SJSA1 (cell line): ENCODE measurements at regions not wholly inside any gene's neighbourhood (a gene's known extent, or its start where the extent isn't known, plus 50 kb on each side); places are given as distances from the start of the nearest gene placed in this dataset.
"Not testable (repeated sequence)": the region's sequence is repeated elsewhere in the genome, so short reads cannot be mapped to it uniquely, and the experiment has no call there.

Experiments
- DNase-seq, 2 experiments: peaks; one replicate each; pipeline ENCODE4 v3.0.0-alpha.2; 2015 to 2020; ENCODE audit warnings: low spot score in 2 of 2, low read depth in 1 of 2
- H3K27ac ChIP-seq: fragments of 250-450 bp; sonication (Bioruptor Pico); 2 replicates; pipeline ENCODE4 v1.5.1; 2020; ENCODE audit warnings: mild to moderate bottlenecking, moderate library complexity
- H3K27me3 ChIP-seq: fragments of 250-450 bp; sonication (Bioruptor Pico); replicated peaks from 2 replicates; pipeline ENCODE4 v1.5.1; 2020; ENCODE audit warnings: mild to moderate bottlenecking, moderate library complexity
- H3K36me3 ChIP-seq: fragments of 250-450 bp; sonication (Bioruptor Pico); 2 replicates; pipeline ENCODE4 v1.5.1; 2020; ENCODE audit warnings: mild to moderate bottlenecking
- H3K4me1 ChIP-seq: fragments of 250-450 bp; sonication (Bioruptor Pico); replicated peaks from 2 replicates; pipeline ENCODE4 v1.6.1; 2021; ENCODE audit warnings: mild to moderate bottlenecking
- H3K4me3 ChIP-seq: fragments of 250-450 bp; sonication (Bioruptor Pico); 2 replicates; pipeline ENCODE4 v1.5.1; 2020; ENCODE audit warnings: mild to moderate bottlenecking
- H3K9me3 ChIP-seq: fragments of 250-450 bp; sonication (Bioruptor Pico); replicated peaks from 2 replicates; pipeline ENCODE4 v1.5.1; 2020; ENCODE audit warnings: mild to moderate bottlenecking

DNA sequence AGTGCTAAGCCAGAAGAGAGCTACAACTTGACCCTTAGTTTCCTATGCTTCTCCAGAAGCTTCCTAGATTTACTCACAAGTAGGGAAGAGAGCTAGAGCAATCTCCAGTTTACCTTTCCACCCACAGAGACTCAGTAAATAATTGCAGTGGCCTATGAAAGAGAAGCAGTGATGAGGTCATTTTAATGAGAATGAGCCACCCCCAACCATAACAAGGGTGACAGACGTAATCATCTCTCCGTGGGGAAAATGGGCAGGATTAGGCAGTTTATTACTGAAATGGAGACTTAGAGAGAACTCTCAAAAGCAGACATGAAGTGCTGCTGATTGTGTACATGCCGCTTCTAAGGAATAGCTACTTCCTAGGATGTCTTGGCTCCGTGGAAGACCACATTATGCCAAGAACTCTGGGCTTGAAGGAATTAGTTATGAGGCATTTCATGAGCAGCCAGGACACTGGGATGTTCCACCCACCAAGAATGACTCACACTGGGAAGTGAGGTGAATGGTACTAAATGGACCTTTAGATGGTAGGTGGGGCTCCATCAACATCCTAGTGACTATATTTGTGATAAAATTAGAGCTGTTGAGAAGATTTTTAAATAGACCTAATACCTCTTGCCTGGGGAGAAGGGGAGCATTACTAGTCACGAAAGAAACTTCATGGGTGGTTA lies 160.9 kb downstream of the EDEM1 start:
- no peak overlapping the region for H3K27ac ChIP-seq
- no peak overlapping the region for H3K4me3 ChIP-seq
- no peaks in the 10 kb centered on the region for H3K4me1 ChIP-seq
- H3K36me3 ChIP-seq, result no peaks in the 10 kb centered on the region
- no peaks in the 10 kb centered on the region for H3K9me3 ChIP-seq
- no peak for DNase-seq
- H3K27me3 ChIP-seq, result no peaks in the 10 kb centered on the region

- Histone ChIP-seq H3K27me3 (no peaks in the 10 kb centered on the region), H3K36me3 (no peaks in the 10 kb centered on the region), H3K4me1 (no peaks in the 10 kb centered on the region), H3K27ac (no peak overlapping the region), H3K4me3 (no peak overlapping the region), H3K9me3 (no peaks in the 10 kb centered on the region)
- DNase-seq, result no peak
Measured at GRCh38 chr3:5349343-5349742, 161.8 kb downstream of the EDEM1 start.

GRCh38 chr3:5357089-5357488 lies 169.6 kb downstream of the EDEM1 start:
- no peaks in the 10 kb centered on the region for H3K27me3 ChIP-seq
- no peak overlapping the region for H3K27ac ChIP-seq
- no peaks in the 10 kb centered on the region for H3K9me3 ChIP-seq
- no peaks in the 10 kb centered on the region for H3K4me1 ChIP-seq
- H3K4me3 ChIP-seq, result no peak overlapping the region
- no peaks in the 10 kb centered on the region for H3K36me3 ChIP-seq
- DNase-seq, result no peak

DNA sequence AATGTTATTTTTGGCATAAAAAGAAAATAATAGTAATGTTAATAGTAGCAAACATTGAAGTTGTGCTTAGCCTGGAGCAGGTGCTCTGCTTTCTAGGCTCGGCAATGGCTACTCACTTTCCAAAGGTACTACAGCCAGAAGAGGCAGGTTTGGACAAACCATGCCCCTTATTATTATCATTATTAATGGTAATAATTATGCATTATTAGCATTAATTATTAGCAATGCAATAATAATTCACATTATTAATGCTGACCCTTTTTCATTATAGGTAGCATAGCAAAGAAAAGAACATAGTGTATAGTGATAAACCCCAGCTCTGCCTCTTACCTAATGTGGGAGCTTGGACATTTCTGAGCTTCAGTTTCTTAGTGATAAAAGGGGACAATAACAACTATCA lies 171.4 kb downstream of the EDEM1 start:
- DNase-seq, result no peak
- H3K9me3 ChIP-seq, result no peaks in the 10 kb centered on the region
- H3K4me1 ChIP-seq, result no peaks in the 10 kb centered on the region
- no peaks in the 10 kb centered on the region for H3K36me3 ChIP-seq
- H3K27me3 ChIP-seq, result no peaks in the 10 kb centered on the region
- no peak overlapping the region for H3K27ac ChIP-seq
- no peak overlapping the region for H3K4me3 ChIP-seq

DNA sequence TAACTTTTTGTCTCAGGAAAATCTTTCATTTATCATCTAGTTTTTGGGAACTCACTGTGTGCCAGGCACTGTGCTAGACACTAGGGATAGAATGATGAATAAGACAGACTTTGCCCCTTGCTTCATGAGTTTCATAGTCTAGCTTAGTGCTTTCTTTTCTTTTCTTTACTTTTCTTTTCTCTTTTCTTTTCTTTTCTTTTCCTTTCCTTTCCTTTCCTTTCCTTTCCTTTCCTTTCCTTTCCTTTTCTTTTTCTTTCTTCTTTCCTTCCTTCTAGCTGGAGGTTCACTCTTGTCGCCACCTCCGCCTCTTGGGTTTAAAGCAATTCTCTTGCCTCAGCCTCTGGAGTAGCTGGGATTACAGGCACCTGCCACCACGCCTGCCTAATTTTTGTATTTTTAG lies 172.9 kb downstream of the EDEM1 start:
- DNase-seq, result no peak
- no peak overlapping the region for H3K4me3 ChIP-seq
- no peaks in the 10 kb centered on the region for H3K36me3 ChIP-seq
- no peaks in the 10 kb centered on the region for H3K9me3 ChIP-seq
- H3K27ac ChIP-seq, result no peak overlapping the region
- no peaks in the 10 kb centered on the region for H3K4me1 ChIP-seq
- no peaks in the 10 kb centered on the region for H3K27me3 ChIP-seq

DNA sequence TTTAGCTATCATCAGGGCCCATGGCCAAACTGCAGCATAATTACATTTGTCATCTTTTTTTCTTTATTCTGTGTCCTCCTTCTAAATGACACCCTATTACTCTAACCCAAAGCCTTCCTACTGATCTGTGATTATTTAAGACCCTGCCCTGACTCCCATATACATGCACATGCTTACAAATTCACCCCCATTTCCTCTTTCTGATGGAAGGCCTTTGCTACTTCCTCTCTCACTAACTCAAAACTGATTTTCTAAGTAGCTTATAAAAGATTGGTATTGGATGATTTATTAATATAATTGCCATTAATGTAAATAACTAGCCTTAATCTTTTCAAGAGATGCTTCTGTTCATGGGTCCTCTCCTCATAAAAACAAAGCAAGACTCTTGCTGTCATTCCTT lies 179.2 kb downstream of the EDEM1 start:
- Histone ChIP-seq H3K9me3 (no peaks in the 10 kb centered on the region), H3K4me3 (no peak overlapping the region), H3K36me3 (no peaks in the 10 kb centered on the region), H3K27ac (no peak overlapping the region), H3K27me3 (no peaks in the 10 kb centered on the region), H3K4me1 (no peaks in the 10 kb centered on the region)
- no peak for DNase-seq

DNA sequence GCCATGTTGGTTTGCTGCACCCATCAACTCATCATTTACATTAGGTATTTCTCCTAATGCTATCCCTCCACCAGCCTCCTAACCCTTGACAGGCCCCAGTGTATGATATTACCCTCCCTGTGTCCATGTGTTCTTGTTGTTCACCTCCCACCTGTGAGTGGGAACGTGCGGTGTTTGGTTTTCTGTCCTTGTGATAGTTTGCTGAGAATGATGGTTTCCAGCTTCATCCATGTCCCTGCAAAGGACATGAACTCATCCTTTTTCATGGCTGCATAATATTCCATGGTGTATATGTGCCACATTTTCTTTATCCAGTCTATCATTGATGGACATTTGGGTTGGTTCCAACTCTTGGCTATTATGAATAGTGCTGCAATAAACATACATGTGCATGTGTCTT lies 184.0 kb downstream of the EDEM1 start:
- not testable (repeated sequence) for DNase-seq, H3K9me3 ChIP-seq, H3K27ac ChIP-seq, H3K4me1 ChIP-seq, H3K36me3 ChIP-seq, H3K27me3 ChIP-seq, H3K4me3 ChIP-seq

DNA sequence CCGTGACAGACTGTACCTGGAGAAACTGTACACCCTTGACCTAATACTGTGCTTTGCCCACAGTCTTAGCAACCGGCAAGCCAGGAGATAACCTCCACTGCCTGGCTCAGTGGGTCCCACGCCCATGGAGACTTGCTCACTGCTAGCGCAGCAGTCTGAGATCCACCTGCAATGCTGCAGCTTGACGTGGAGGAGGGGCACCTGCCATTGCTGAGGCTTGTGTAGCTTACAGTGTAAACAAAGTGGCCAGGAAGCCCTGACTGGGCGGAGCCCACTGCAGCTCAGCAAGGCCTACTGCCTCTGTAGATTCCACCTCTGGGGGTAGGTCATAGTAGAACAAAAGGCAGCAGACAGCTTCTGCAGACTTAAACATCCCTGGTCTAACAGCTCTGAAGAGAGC lies 189.3 kb downstream of the EDEM1 start:
- no peaks in the 10 kb centered on the region for H3K4me1 ChIP-seq
- DNase-seq, result no peak
- no peaks in the 10 kb centered on the region for H3K27me3 ChIP-seq
- no peak overlapping the region for H3K4me3 ChIP-seq
- H3K36me3 ChIP-seq, result no peaks in the 10 kb centered on the region
- no peaks in the 10 kb centered on the region for H3K9me3 ChIP-seq
- no peak overlapping the region for H3K27ac ChIP-seq

- H3K4me3 ChIP-seq, DNase-seq, H3K27ac ChIP-seq, H3K27me3 ChIP-seq, H3K36me3 ChIP-seq, H3K9me3 ChIP-seq, H3K4me1 ChIP-seq: not testable (repeated sequence)
Measured at GRCh38 chr3:5379266-5379665, 191.8 kb downstream of the EDEM1 start.

- DNase-seq, H3K4me1 ChIP-seq, H3K4me3 ChIP-seq, H3K27ac ChIP-seq, H3K27me3 ChIP-seq, H3K9me3 ChIP-seq, H3K36me3 ChIP-seq: not testable (repeated sequence)
Measured at GRCh38 chr3:5383486-5384263, 196.2 kb downstream of the EDEM1 start.

DNA sequence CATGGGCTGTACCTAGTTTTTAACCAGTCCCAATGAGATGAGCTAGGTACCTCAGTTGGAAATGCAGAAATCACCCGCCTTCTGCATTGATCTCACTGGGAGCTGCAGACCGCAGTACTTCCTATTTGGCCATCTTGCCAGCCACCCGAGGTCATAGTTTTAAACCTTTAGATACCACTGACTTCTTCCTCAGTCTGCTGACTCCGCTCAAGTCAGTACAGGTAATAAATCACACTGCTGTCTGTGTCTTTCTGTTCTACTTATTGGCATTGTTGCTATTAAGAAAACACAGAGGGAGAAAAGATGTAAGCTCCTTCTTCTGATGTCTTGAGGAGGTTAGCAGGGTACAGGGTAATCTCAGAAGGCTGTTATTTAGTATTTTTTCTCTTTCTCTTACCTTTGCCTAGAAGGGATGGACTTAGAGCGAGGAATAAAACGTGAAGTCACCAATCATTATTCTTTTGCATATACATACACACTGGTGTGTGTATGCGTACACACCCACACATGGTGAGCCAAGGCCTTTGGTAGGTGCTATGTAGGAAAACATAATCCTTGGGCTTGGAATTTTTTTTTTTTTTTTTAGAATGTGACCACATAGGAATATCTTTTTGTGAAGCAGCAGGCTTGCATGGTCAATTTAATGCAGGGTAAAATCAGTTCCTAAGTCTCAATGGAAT lies 197.2 kb downstream of the EDEM1 start:
- DNase-seq, result no peak
- no peaks in the 10 kb centered on the region for H3K36me3 ChIP-seq
- no peaks in the 10 kb centered on the region for H3K9me3 ChIP-seq
- H3K27me3 ChIP-seq, result no peaks in the 10 kb centered on the region
- no peak overlapping the region for H3K27ac ChIP-seq
- H3K4me3 ChIP-seq, result no peak overlapping the region
- no peaks in the 10 kb centered on the region for H3K4me1 ChIP-seq

DNA sequence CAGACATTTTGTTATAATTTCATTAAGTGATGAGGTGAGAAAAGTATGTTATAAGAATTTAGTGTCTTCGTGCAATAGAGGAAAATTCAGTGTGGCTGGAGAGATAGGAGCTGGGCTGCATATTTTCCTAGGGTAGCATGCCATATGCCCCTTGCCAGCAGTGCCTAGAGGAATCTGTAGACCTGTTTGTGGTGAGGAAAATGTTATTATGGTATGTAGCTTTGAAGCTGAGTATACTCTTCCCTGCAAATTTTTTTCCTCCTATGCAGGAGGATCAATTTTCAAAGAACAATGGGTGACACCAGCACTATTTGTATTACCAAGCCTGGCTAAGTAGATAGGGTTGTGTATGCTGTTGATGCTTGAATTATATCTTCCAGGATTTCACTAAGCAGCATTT lies 200.6 kb downstream of the EDEM1 start:
- H3K9me3 ChIP-seq, result no peaks in the 10 kb centered on the region
- no peak overlapping the region for H3K27ac ChIP-seq
- no peaks in the 10 kb centered on the region for H3K4me1 ChIP-seq
- H3K36me3 ChIP-seq, result no peaks in the 10 kb centered on the region
- no peak overlapping the region for H3K4me3 ChIP-seq
- no peak for DNase-seq
- no peaks in the 10 kb centered on the region for H3K27me3 ChIP-seq

DNA sequence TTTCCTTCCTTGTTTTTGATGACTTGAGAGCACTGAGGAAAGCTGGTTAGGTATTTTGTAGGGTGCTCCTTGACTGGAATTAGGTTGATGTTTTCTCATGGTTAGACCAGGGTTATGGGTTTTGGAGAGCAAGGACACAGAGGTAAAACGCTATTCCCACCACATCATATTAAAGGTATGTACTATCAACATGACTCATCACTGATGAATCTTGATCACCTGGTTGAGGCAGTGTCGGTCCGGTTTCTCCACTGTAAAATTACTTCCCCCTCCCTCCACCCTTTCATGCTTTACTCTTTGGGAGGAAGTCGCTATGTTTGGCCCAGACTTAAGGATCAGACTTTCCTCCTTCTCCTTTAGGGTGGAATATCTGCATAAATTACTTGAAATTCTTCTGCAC lies 201.6 kb downstream of the EDEM1 start:
- Histone ChIP-seq H3K27me3 (no peaks in the 10 kb centered on the region), H3K36me3 (no peaks in the 10 kb centered on the region), H3K9me3 (no peaks in the 10 kb centered on the region), H3K4me3 (no peak overlapping the region), H3K27ac (no peak overlapping the region), H3K4me1 (no peaks in the 10 kb centered on the region)
- no peak for DNase-seq

DNA sequence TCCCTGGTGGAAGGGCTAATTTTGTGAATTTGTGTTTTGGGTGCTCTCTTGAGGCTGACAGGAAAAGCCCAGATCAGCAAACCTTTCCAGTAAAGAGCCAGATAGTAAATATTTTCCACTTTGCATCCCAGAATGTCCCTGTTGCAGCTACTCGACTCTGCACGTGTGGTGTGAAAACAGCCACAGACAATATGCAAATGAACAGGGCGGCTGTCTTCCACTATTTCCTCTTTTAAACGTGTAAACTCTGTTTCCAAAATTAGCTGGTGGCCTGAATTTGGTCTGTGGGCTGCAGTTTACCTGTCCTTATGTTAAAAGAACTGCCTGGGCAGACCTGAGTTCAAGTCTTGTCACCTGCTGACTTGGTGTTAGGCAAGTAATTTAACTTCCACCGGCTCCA lies 202.7 kb downstream of the EDEM1 start:
- no peak for DNase-seq
- no peaks in the 10 kb centered on the region for H3K9me3 ChIP-seq
- H3K4me3 ChIP-seq, result no peak overlapping the region
- no peaks in the 10 kb centered on the region for H3K36me3 ChIP-seq
- no peaks in the 10 kb centered on the region for H3K4me1 ChIP-seq
- H3K27me3 ChIP-seq, result no peaks in the 10 kb centered on the region
- no peak overlapping the region for H3K27ac ChIP-seq
